ENCODE measurements at regions not wholly inside any gene's neighbourhood (a gene's known extent, or its start where the extent isn't known, plus 50 kb on each side); places are given as distances from the start of the nearest gene placed in this dataset.

GRCh38 chr11:115925568-115926090 lies 421.4 kb upstream of the CADM1 start:
- Mint-ChIP-seq H3K27ac (no peak overlapping the region), H3K9me3 (no peaks in the 10 kb centered on the region), H3K4me1 (no peaks in the 10 kb centered on the region), H3K36me3 (no peaks in the 10 kb centered on the region), H3K27me3 (ENCODE audit: low read depth) (peaks cover 23% of the 10 kb centered on the region), H3K4me3 (no peak overlapping the region)
- no peak for DNase-seq (ENCODE audit: low spot score in 2 of 2, unreplicated experiment in 2 of 2)
- no peak for TF ChIP-seq CTCF (IDR thresholded peaks at IDR 0.05; ENCODE audit: unreplicated experiment)

GRCh38 chr11:115924744-115925567 lies 420.7 kb upstream of the CADM1 start:
- no peak for TF ChIP-seq CTCF (IDR thresholded peaks at IDR 0.05; ENCODE audit: unreplicated experiment)
- no peak overlapping the region for H3K4me3 Mint-ChIP-seq
- DNase-seq (ENCODE audit: low spot score in 2 of 2, unreplicated experiment in 2 of 2) = no peak
- H3K36me3 Mint-ChIP-seq = no peaks in the 10 kb centered on the region
- no peaks in the 10 kb centered on the region for H3K9me3 Mint-ChIP-seq
- H3K27me3 Mint-ChIP-seq (ENCODE audit: low read depth) = peaks cover 23% of the 10 kb centered on the region
- no peak overlapping the region for H3K27ac Mint-ChIP-seq
- H3K4me1 Mint-ChIP-seq = no peaks in the 10 kb centered on the region

GRCh38 chr11:115922876-115923275 lies 418.7 kb upstream of the CADM1 start:
- no peaks in the 10 kb centered on the region for H3K9me3 Mint-ChIP-seq
- H3K4me1 Mint-ChIP-seq = peaks cover 10% of the 10 kb centered on the region
- H3K27me3 Mint-ChIP-seq (ENCODE audit: low read depth) = peaks cover 23% of the 10 kb centered on the region

GRCh38 chr11:115921986-115922385 lies 417.8 kb upstream of the CADM1 start:
- H3K27me3 Mint-ChIP-seq (ENCODE audit: low read depth) = peaks cover 19% of the 10 kb centered on the region
- no peak overlapping the region for H3K4me3 Mint-ChIP-seq
- no peaks in the 10 kb centered on the region for H3K36me3 Mint-ChIP-seq
- TF ChIP-seq CTCF (IDR thresholded peaks at IDR 0.05; ENCODE audit: unreplicated experiment) = no peak
- H3K27ac Mint-ChIP-seq = no peak overlapping the region
- peaks cover 10% of the 10 kb centered on the region for H3K4me1 Mint-ChIP-seq
- no peaks in the 10 kb centered on the region for H3K9me3 Mint-ChIP-seq
- no peak for DNase-seq (ENCODE audit: low spot score in 2 of 2, unreplicated experiment in 2 of 2)

More at GRCh38 chr11:115922876-115923275, 418.7 kb upstream of the CADM1 start:
- Mint-ChIP-seq H3K4me3 (no peak overlapping the region), H3K27ac (no peak overlapping the region), H3K36me3 (no peaks in the 10 kb centered on the region)
- DNase-seq (ENCODE audit: low spot score in 2 of 2, unreplicated experiment in 2 of 2) = no peak
- no peak for TF ChIP-seq CTCF (IDR thresholded peaks at IDR 0.05; ENCODE audit: unreplicated experiment)

GRCh38 chr11:115921540-115921939 lies 417.3 kb upstream of the CADM1 start:
- no peak for TF ChIP-seq CTCF (IDR thresholded peaks at IDR 0.05; ENCODE audit: unreplicated experiment)
- H3K4me3 Mint-ChIP-seq = no peak overlapping the region
- H3K4me1 Mint-ChIP-seq = peaks cover 10% of the 10 kb centered on the region
- H3K27ac Mint-ChIP-seq = no peak overlapping the region
- no peaks in the 10 kb centered on the region for H3K36me3 Mint-ChIP-seq
- peaks cover 19% of the 10 kb centered on the region for H3K27me3 Mint-ChIP-seq (ENCODE audit: low read depth)
- no peaks in the 10 kb centered on the region for H3K9me3 Mint-ChIP-seq
- DNase-seq (ENCODE audit: low spot score in 2 of 2, unreplicated experiment in 2 of 2) = no peak

Measured in mesothelial cell of epicardium (in vitro differentiated cells).